ENCODE measurements at regions not wholly inside any gene's neighbourhood (a gene's known extent, or its start where the extent isn't known, plus 50 kb on each side); places are given as distances from the start of the nearest gene placed in this dataset.

DNA sequence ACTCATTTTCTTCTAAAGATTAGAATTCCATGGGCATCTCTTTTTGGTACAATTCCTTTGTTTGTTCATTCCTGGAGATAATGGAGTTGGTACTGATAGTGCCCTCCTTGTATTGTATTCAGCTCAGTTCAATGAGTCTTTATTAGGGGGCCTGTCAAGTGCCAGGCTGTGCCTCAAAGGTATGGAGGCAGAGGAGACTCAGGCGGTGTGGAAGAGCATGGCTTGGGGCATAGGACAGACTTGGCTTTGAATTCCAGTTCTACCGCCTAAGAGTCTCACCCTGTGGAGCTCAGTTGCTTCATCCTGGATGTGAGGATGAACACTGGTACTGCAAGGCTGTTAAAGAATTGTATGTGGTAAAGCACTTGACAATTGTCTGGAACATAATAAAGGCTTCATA lies 196.6 kb upstream of the IL12A start:
- Histone ChIP-seq H3K36me3 (replicated peaks in 1 of 2) (no peaks in the 10 kb centered on the region), H3K4me1 (replicated peaks in 1 of 2) (no peaks in the 10 kb centered on the region), H3K9me3 (replicated peaks in 1 of 3) (no peaks in the 10 kb centered on the region), H3K27ac (no peak overlapping the region), H3K4me3 (no peak overlapping the region), H3K27me3 (no peaks in the 10 kb centered on the region)
- no peak for DNase-seq
- intact Hi-C loops (cut with DNase I) = no loop called here
- TF ChIP-seq CTCF (IDR thresholded peaks at IDR 0.05) = no peak
- no peak for TF ChIP-seq POLR2A (IDR thresholded peaks at IDR 0.05)
- 95 to 100% (median 95%) methylated on average over 2 of the region's 2 CpGs for WGBS, 4 donors

- no peaks in the 10 kb centered on the region for H3K36me3 ChIP-seq (replicated peaks in 1 of 2)
- no peak overlapping the region for H3K27ac ChIP-seq
- no peaks in the 10 kb centered on the region for H3K4me1 ChIP-seq (replicated peaks in 1 of 2)
- TF ChIP-seq CTCF (IDR thresholded peaks at IDR 0.05) (no peak), POLR2A (IDR thresholded peaks at IDR 0.05) (no peak)
- H3K9me3 ChIP-seq (replicated peaks in 1 of 3) = no peaks in the 10 kb centered on the region
- intact Hi-C loops (cut with DNase I) = no loop called here
- no peaks in the 10 kb centered on the region for H3K27me3 ChIP-seq
- H3K4me3 ChIP-seq = no peak overlapping the region
- DNase-seq = no peak
- 81 to 94% (median 85%) methylated on average over 5 of the region's 5 CpGs for WGBS, 4 donors
Observed at GRCh38 chr3:159795042-159795441, 193.6 kb upstream of the IL12A start.

DNA sequence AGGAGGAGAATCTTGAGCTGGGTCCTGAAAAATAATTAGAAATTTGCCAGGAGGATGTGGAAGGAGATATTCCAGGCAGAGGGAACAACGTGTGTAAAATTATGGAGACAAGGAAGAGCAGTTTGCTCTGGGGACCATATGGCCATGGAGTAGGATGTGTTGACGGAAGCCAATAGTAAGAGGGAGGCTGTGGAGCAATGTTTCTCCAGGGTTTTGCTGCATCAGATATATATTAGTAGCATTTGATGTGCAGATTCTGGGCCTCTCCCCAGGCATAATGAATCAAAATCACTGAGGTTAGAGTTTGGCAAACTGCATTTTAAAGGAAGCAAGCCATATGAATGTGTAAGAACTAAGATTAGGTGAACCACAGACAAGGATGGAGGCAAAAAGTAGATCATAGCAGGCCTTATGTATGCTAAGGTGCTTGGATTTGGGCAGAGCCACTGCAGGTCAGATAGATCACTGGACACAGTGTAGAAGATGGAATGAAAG lies 192.9 kb upstream of the IL12A start:
- WGBS, 4 donors = 74 to 85% (median 78%) methylated on average over 2 of the region's 2 CpGs
- H3K27ac ChIP-seq = no peak overlapping the region
- H3K4me3 ChIP-seq = no peak overlapping the region
- H3K27me3 ChIP-seq = no peaks in the 10 kb centered on the region
- TF ChIP-seq POLR2A (IDR thresholded peaks at IDR 0.05) = no peak
- TF ChIP-seq CTCF (IDR thresholded peaks at IDR 0.05) = no peak
- no peaks in the 10 kb centered on the region for H3K4me1 ChIP-seq (replicated peaks in 1 of 2)
- DNase-seq = no peak
- H3K36me3 ChIP-seq (replicated peaks in 1 of 2) = no peaks in the 10 kb centered on the region
- intact Hi-C loops (cut with DNase I) = no loop called here
- no peaks in the 10 kb centered on the region for H3K9me3 ChIP-seq (replicated peaks in 1 of 3)

- H3K4me1 ChIP-seq (replicated peaks in 1 of 2) = no peaks in the 10 kb centered on the region
- H3K9me3 ChIP-seq (replicated peaks in 1 of 3) = no peaks in the 10 kb centered on the region
- no peaks in the 10 kb centered on the region for H3K36me3 ChIP-seq (replicated peaks in 1 of 2)
- intact Hi-C loops (cut with DNase I) = no loop called here
- DNase-seq = no peak
- no peak overlapping the region for H3K27ac ChIP-seq
- TF ChIP-seq POLR2A (IDR thresholded peaks at IDR 0.05) = no peak
- no peak for TF ChIP-seq CTCF (IDR thresholded peaks at IDR 0.05)
- 77 to 81% (median 78%) methylated on average over 5 of the region's 5 CpGs for WGBS, 4 donors
- H3K27me3 ChIP-seq = no peaks in the 10 kb centered on the region
- no peak overlapping the region for H3K4me3 ChIP-seq
Observed at GRCh38 chr3:159796226-159796625, 192.4 kb upstream of the IL12A start.

Data from adrenal gland (tissue), 9 donors.